Natural killer cell (primary cell): ENCODE measurements at regions not wholly inside any gene's neighbourhood (a gene's known extent, or its start where the extent isn't known, plus 50 kb on each side); places are given as distances from the start of the nearest gene placed in this dataset.

Experiments
- ATAC-seq, 3 donors: fragments of 150-1000 bp in 2 of 3; fragments of 200-7000 bp in 1 of 3; cut with Tn5 transposase; 1 replicate in 1 of 3; 2 replicates in 2 of 3; pipeline ENCODE4 v1.10.0; 2021; ENCODE audit warnings: mild to moderate bottlenecking in 2 of 3, moderate library complexity in 2 of 3
- DNase-seq, 2 donors: peaks; one replicate each; pipeline versions ENCODE4 v3.0.0 to v3.0.0-alpha.2; 2013 to 2021; ENCODE audit warnings: mixed read lengths in 1 of 2
- H3K27ac ChIP-seq: one replicate; pipeline ENCODE4 v1.5.1; 2013; ENCODE audit warnings: mild to moderate bottlenecking, low read length
- H3K27me3 ChIP-seq: one replicate; pipeline ENCODE4 v1.6.1; 2013; ENCODE audit warnings: low read length; ENCODE audit not compliant: control insufficient read depth, insufficient read depth
- H3K36me3 ChIP-seq: one replicate; pipeline ENCODE4 v1.6.1; 2013; ENCODE audit warnings: low read length; ENCODE audit not compliant: control insufficient read depth, insufficient read depth
- H3K4me1 ChIP-seq: one replicate; pipeline ENCODE4 v1.6.1; 2013; ENCODE audit warnings: low read length; ENCODE audit not compliant: control insufficient read depth, insufficient read depth
- H3K4me3 ChIP-seq: one replicate; pipeline ENCODE4 v1.5.1; 2013; ENCODE audit warnings: low read length
- H3K9me3 ChIP-seq: one replicate; pipeline ENCODE4 v1.6.1; 2013; ENCODE audit warnings: low read length; ENCODE audit not compliant: control insufficient read depth, insufficient read depth
- H3K27ac Mint-ChIP-seq, 2 donors: one replicate each; pipeline ENCODE4 v1.8.0; 2022; ENCODE audit warnings: mild to moderate bottlenecking in 2 of 2, mixed read lengths in 2 of 2, moderate library complexity in 1 of 2
- H3K27me3 Mint-ChIP-seq, 2 donors: one replicate each; pipeline ENCODE4 v1.8.0; 2022; ENCODE audit warnings: low read depth in 2 of 2, mixed read lengths in 2 of 2
- H3K36me3 Mint-ChIP-seq: one replicate; pipeline ENCODE4 v1.8.0; 2022; ENCODE audit warnings: mixed read lengths
- H3K4me1 Mint-ChIP-seq, 2 donors: one replicate each; pipeline ENCODE4 v1.8.0; 2022; ENCODE audit warnings: mixed read lengths in 2 of 2
- H3K4me3 Mint-ChIP-seq: one replicate; pipeline ENCODE4 v1.8.0; 2022; ENCODE audit warnings: mild to moderate bottlenecking, moderate library complexity, mixed read lengths
- H3K9me3 Mint-ChIP-seq, 2 donors: one replicate each; pipeline ENCODE4 v1.8.0; 2022; ENCODE audit warnings: mixed read lengths in 2 of 2
- CTCF ChIP-seq: fragments of 200-600 bp; IDR thresholded peaks from one replicate; pipeline ENCODE4 v1.8.0; 2022; ENCODE audit warnings: antibody characterized with exemption
- WGBS: methylation state at CpG from one replicate; pipeline ENCODE4 v1.1.7; 2013; ENCODE audit warnings: missing lambda C conversion rate; ENCODE audit not compliant: insufficient coverage; 5-methylcytosine and 5-hydroxymethylcytosine counted together
- intact Hi-C: fragments of 100-400 bp; cut with micrococcal nuclease; formaldehyde crosslinking; loops from one replicate; pipeline ENCODE4 v1.14.2; 2022

- peaks cover 0 to 3% of the 10 kb centered on the region in 2 donors for H3K9me3 Mint-ChIP-seq
- no peaks in the 10 kb centered on the region for H3K4me1 Mint-ChIP-seq
- H3K4me3 ChIP-seq: no peak overlapping the region
- no peak overlapping the region for H3K27ac ChIP-seq
- WGBS: 12% methylated on average over 16 of the region's 16 CpGs
- H3K36me3 Mint-ChIP-seq: no peaks in the 10 kb centered on the region
- intact Hi-C loops: no loop called here
- ATAC-seq: no peak
- H3K4me1 ChIP-seq: no peaks in the 10 kb centered on the region
- no peak for TF ChIP-seq CTCF
- H3K27ac Mint-ChIP-seq: no peak overlapping the region
- H3K4me3 Mint-ChIP-seq: no peak overlapping the region
- no peak for DNase-seq
- no peaks in the 10 kb centered on the region for H3K27me3 ChIP-seq
- H3K9me3 ChIP-seq: no peaks in the 10 kb centered on the region
- H3K27me3 Mint-ChIP-seq: no peaks in the 10 kb centered on the region
- H3K36me3 ChIP-seq: no peaks in the 10 kb centered on the region
Observed at GRCh38 chr3:116863822-116864589, 154.4 kb downstream of the TUSC7 start.

DNA sequence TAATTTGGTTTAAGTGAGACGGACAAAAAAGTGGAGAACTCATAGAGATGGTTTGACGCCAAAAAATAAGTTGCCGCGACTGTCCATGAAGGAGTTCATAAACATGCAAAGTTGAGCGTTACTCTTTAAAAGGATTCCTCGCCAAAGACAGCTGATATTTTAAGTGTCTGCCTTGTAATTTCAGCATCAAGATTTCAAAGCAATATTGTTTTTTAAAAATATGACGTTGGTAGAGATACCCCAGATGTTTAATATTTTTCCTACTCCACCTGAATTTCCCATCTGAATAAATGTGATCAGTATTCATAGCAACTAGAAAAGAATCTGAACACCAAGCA lies 155.0 kb downstream of the TUSC7 start:
- 43% methylated on average over 7 of the region's 7 CpGs for WGBS
- Histone ChIP-seq H3K4me1 (no peaks in the 10 kb centered on the region), H3K4me3 (no peak overlapping the region), H3K27ac (no peak overlapping the region), H3K27me3 (no peaks in the 10 kb centered on the region), H3K36me3 (no peaks in the 10 kb centered on the region), H3K9me3 (no peaks in the 10 kb centered on the region)
- Mint-ChIP-seq H3K4me3 (no peak overlapping the region), H3K4me1 (no peaks in the 10 kb centered on the region), H3K36me3 (no peaks in the 10 kb centered on the region), H3K27ac (no peak overlapping the region), H3K27me3 (no peaks in the 10 kb centered on the region), H3K9me3 (peaks cover 0 to 3% of the 10 kb centered on the region in 2 donors)
- intact Hi-C loops: no loop called here
- DNase-seq (no peak), ATAC-seq (no peak)
- TF ChIP-seq CTCF: no peak

GRCh38 chr3:116870379-116870778 lies 160.8 kb downstream of the TUSC7 start:
- Histone ChIP-seq H3K27ac (no peak overlapping the region), H3K9me3 (no peaks in the 10 kb centered on the region), H3K27me3 (no peaks in the 10 kb centered on the region), H3K4me3 (no peak overlapping the region), H3K36me3 (no peaks in the 10 kb centered on the region), H3K4me1 (no peaks in the 10 kb centered on the region)
- intact Hi-C loops: no loop called here
- no peak for TF ChIP-seq CTCF
- 69% methylated on average over 4 of the region's 4 CpGs for WGBS
- DNase-seq: no peak
- H3K27ac Mint-ChIP-seq: no peak overlapping the region
- H3K9me3 Mint-ChIP-seq: peaks cover 6 to 9% of the 10 kb centered on the region in 2 donors
- no peak overlapping the region for H3K4me3 Mint-ChIP-seq
- H3K27me3 Mint-ChIP-seq: no peaks in the 10 kb centered on the region
- no peaks in the 10 kb centered on the region for H3K36me3 Mint-ChIP-seq
- no peaks in the 10 kb centered on the region for H3K4me1 Mint-ChIP-seq
- no peak for ATAC-seq

- H3K27ac Mint-ChIP-seq: no peak overlapping the region
- H3K9me3 Mint-ChIP-seq: peaks cover 6 to 9% of the 10 kb centered on the region in 2 donors
- no peak overlapping the region for H3K4me3 Mint-ChIP-seq
- no CpG with 5 or more reads among the region's 1 CpG for WGBS
- Histone ChIP-seq H3K4me1 (no peaks in the 10 kb centered on the region), H3K27ac (no peak overlapping the region), H3K36me3 (no peaks in the 10 kb centered on the region), H3K4me3 (no peak overlapping the region), H3K27me3 (no peaks in the 10 kb centered on the region), H3K9me3 (no peaks in the 10 kb centered on the region)
- ATAC-seq (no peak), DNase-seq (no peak)
- intact Hi-C loops: no loop called here
- no peaks in the 10 kb centered on the region for H3K27me3 Mint-ChIP-seq
- no peaks in the 10 kb centered on the region for H3K36me3 Mint-ChIP-seq
- no peak for TF ChIP-seq CTCF
- H3K4me1 Mint-ChIP-seq: no peaks in the 10 kb centered on the region
Observed at GRCh38 chr3:116871905-116872304, 162.3 kb downstream of the TUSC7 start.
